ENCODE measurements at regions not wholly inside any gene's neighbourhood (a gene's known extent, or its start where the extent isn't known, plus 50 kb on each side); places are given as distances from the start of the nearest gene placed in this dataset.

- TF ChIP-seq CTCF (IDR thresholded peaks at IDR 0.05; ENCODE audit: poor library complexity) = no peak
- no peak for TF ChIP-seq EZH2 (IDR thresholded peaks at IDR 0.05; ENCODE audit: borderline replicate concordance)
- no peak for TF ChIP-seq EZH2phosphoT487 (IDR thresholded peaks at IDR 0.05; ENCODE audit: low read depth, severe bottlenecking, unreplicated experiment)
Observed at GRCh38 chr13:70189981-70190380, 81.7 kb upstream of the KLHL1 start.

All from hepatocyte (in vitro differentiated cells).